ENCODE measurements at regions not wholly inside any gene's neighbourhood (a gene's known extent, or its start where the extent isn't known, plus 50 kb on each side); places are given as distances from the start of the nearest gene placed in this dataset.
"Not testable (repeated sequence)": the region's sequence is repeated elsewhere in the genome, so short reads cannot be mapped to it uniquely, and the experiment has no call there.

- peak; percentile 55 to 72 for DNase-seq
- H3K27ac ChIP-seq, result peak overlapping the region; percentile 36
- H3K4me1 ChIP-seq, result peaks cover 24% of the 10 kb centered on the region
- H3K36me3 ChIP-seq, result no peaks in the 10 kb centered on the region
- H3K9me3 ChIP-seq (replicated peaks), result no peaks in the 10 kb centered on the region
- H3K4me3 ChIP-seq, result peak overlapping the region; percentile 45
- H3K27me3 ChIP-seq, result no peaks in the 10 kb centered on the region
Measured at GRCh38 chr6:150753371-150754064, 112.0 kb upstream of the MTHFD1L start.

DNA sequence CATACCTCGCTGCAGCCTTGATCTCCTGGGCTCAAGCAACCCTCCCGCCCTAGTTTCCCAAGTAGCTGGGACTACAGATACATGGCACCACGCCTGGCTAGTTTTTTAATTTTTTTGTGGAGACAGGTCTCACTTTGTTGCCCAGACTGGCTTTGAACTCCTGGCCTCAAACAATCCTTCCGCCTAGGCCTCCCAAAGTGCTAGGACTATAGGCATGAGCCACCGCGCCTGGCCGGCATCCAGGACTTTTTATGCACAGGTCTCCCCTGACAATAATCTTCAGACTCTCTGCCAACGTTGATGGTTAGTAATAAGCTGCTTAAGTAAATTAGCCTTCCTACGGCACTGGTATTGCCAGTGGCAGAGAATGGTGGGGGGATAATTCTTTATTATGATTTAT, 110.5 kb upstream of the MTHFD1L start:
- peaks cover 18% of the 10 kb centered on the region for H3K4me1 ChIP-seq
- H3K27ac ChIP-seq, result no peak overlapping the region
- no peaks in the 10 kb centered on the region for H3K9me3 ChIP-seq (replicated peaks)
- DNase-seq, result no peak
- no peak overlapping the region for H3K4me3 ChIP-seq
- no peaks in the 10 kb centered on the region for H3K27me3 ChIP-seq
- H3K36me3 ChIP-seq, result no peaks in the 10 kb centered on the region

GRCh38 chr6:150755524-150755923, 110.0 kb upstream of the MTHFD1L start:
- no peaks in the 10 kb centered on the region for H3K9me3 ChIP-seq (replicated peaks)
- peaks cover 18% of the 10 kb centered on the region for H3K4me1 ChIP-seq
- H3K27me3 ChIP-seq, result no peaks in the 10 kb centered on the region
- no peak overlapping the region for H3K27ac ChIP-seq
- H3K36me3 ChIP-seq, result no peaks in the 10 kb centered on the region
- H3K4me3 ChIP-seq, result no peak overlapping the region
- no peak for DNase-seq

- H3K27ac ChIP-seq, result no peak overlapping the region
Measured at GRCh38 chr6:150756173-150756572, 109.3 kb upstream of the MTHFD1L start.

DNA sequence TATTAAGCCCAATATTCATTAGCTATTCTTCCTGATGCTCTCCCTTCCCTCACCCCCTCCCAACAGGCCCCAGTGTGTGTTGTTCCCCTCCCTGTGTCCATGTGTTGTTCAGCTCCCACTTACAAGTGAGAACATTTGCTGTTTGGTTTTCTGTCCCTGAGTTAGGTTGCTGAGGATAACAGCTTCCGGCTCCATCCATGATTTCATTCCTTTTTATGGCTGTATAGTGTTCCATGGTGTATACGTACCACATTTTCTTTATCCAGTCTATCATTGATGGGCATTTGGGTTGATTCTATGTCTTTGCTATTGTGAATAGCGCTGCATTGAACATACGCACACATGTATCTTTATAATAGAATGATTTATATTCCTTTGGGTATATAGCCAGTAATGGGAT, 107.7 kb upstream of the MTHFD1L start:
- H3K4me1 ChIP-seq; H3K27ac ChIP-seq; H3K4me3 ChIP-seq; H3K36me3 ChIP-seq; H3K9me3 ChIP-seq (replicated peaks); H3K27me3 ChIP-seq; DNase-seq: not testable (repeated sequence)

More at GRCh38 chr6:150756173-150756572, 109.3 kb upstream of the MTHFD1L start:
- Histone ChIP-seq H3K27me3 (no peaks in the 10 kb centered on the region), H3K9me3 (replicated peaks) (no peaks in the 10 kb centered on the region), H3K4me1 (peaks cover 18% of the 10 kb centered on the region), H3K4me3 (no peak overlapping the region), H3K36me3 (no peaks in the 10 kb centered on the region)
- DNase-seq, result no peak

- Histone ChIP-seq H3K4me3 (no peak overlapping the region), H3K9me3 (replicated peaks) (no peaks in the 10 kb centered on the region), H3K27me3 (no peaks in the 10 kb centered on the region), H3K36me3 (no peaks in the 10 kb centered on the region), H3K27ac (no peak overlapping the region), H3K4me1 (no peaks in the 10 kb centered on the region; the same call in 1 of the 2 replicates)
- no peak for DNase-seq
Measured at GRCh38 chr6:150759483-150759882, 106.0 kb upstream of the MTHFD1L start.

- no peaks in the 10 kb centered on the region for H3K27me3 ChIP-seq
- no peak overlapping the region for H3K4me3 ChIP-seq
- H3K27ac ChIP-seq, result no peak overlapping the region
- no peaks in the 10 kb centered on the region for H3K36me3 ChIP-seq
- H3K9me3 ChIP-seq (replicated peaks), result no peaks in the 10 kb centered on the region
- peak; percentile 57 to 70 for DNase-seq
- peaks cover 11% of the 10 kb centered on the region for H3K4me1 ChIP-seq
Measured at GRCh38 chr6:150761771-150762170, 103.7 kb upstream of the MTHFD1L start.

- Histone ChIP-seq H3K4me1 (peaks cover 26% of the 10 kb centered on the region), H3K9me3 (replicated peaks) (no peaks in the 10 kb centered on the region)
Measured at GRCh38 chr6:150764334-150765066, 101.0 kb upstream of the MTHFD1L start.

DNA sequence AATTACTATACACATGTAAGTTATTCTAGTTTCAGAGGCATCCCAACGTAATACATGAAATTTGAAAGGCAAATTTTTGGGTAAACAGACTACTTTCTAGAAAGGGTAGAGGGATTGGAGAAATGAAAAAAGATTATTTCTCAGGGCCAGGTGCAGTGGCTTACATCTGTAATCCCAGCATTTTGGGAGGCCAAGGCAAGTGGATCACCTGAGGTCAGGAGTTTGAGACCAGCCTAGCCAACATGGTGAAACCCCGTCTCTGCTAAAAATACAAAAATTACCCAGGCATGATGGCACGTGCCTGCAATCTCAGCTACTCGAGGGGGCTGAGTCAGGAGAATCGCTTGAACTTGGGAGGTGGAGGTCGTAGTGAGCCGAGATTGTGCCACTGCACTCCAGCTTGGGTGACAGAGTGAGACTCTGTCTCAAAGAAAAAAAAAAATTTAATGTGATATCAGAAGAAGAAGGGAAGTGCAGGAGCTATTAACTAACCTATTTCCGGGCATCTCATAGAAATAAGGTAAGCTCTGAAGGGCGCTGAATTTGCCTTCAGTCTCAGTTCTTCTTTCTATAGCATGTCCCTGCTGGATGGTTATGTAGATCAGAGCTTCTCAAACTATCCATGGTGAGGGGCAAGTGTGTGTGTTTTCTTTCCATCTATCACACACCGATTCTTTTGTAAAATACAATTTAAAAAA, 100.3 kb upstream of the MTHFD1L start:
- Histone ChIP-seq H3K4me1 (peaks cover 26% of the 10 kb centered on the region), H3K4me3 (no peak overlapping the region), H3K27ac (no peak overlapping the region), H3K27me3 (no peaks in the 10 kb centered on the region), H3K9me3 (replicated peaks) (no peaks in the 10 kb centered on the region), H3K36me3 (no peaks in the 10 kb centered on the region)
- no peak for DNase-seq

More at GRCh38 chr6:150764334-150765066, 101.0 kb upstream of the MTHFD1L start:
- H3K27me3 ChIP-seq, result no peaks in the 10 kb centered on the region
- no peaks in the 10 kb centered on the region for H3K36me3 ChIP-seq
- H3K27ac ChIP-seq, result no peak overlapping the region
- H3K4me3 ChIP-seq, result no peak overlapping the region
- DNase-seq, result no peak

DNA sequence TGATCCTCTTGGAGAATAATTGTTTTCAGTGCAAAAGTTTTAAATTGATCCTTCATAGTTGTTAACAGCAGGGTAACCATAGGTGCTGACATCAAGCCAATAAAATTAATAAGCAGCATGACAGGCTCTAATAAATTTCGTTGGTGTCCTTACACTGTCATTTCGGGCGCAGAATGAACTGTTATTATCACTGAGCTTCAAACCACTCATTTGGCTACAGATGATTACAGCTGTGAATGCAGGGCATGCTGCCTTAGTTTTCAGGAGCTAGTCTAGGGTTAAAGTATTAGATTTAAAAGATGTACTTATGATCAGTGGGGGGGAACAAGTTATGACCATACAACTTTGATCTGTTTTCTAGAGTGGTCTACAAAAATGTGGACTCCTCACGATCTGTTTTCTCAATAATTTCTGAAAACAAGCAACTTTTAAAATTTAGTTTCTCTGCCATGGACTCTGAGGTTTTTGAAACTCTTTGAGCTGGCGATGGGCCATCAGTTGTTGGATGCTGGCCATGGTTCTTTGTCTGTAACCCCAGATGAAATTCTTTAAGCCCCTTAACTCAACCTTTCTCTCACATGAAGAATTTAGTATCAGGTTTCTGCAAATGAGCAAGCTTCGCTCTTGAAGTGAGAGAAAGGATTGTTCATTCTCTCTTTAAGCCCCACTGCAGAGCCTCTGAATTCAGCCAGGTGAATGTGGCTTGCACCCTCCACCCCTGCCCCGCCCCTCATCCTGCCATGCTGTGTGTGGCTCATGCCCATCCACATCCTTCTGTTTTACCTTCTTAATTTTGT, 99.1 kb upstream of the MTHFD1L start:
- Histone ChIP-seq H3K36me3 (no peaks in the 10 kb centered on the region), H3K27ac (peak overlapping the region; percentile 77), H3K27me3 (no peaks in the 10 kb centered on the region), H3K4me1 (peaks cover 26% of the 10 kb centered on the region), H3K4me3 (no peak overlapping the region), H3K9me3 (replicated peaks) (no peaks in the 10 kb centered on the region)
- peak; percentile 78 to 93 for DNase-seq

GRCh38 chr6:150767161-150767560, 98.3 kb upstream of the MTHFD1L start:
- Histone ChIP-seq H3K36me3 (no peaks in the 10 kb centered on the region), H3K9me3 (replicated peaks) (no peaks in the 10 kb centered on the region), H3K4me1 (peaks cover 26% of the 10 kb centered on the region), H3K4me3 (peak overlapping the region; percentile 40), H3K27me3 (no peaks in the 10 kb centered on the region), H3K27ac (peak overlapping the region; percentile 77)
- DNase-seq, result no peak

DNA sequence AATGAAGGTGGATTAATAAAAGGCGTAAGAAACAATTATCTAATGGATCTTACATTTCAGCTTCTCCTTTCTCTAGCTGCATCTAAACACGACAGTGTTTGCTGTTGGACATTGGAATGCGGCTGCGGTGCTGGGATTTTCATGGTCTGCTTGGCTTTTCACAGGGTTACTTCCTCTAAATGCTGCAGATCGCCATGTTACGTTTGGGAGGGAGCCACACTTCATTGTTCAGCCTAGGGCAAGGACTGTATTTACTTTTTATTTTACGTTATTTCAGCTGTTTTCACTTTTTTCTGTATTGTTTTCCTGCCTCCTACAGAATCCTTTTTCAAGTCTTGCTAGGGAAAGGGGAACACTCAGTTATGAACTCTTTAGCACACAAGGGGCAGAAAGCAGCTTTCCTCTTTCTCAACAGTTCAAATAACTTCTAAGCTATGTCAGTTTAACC, 97.9 kb upstream of the MTHFD1L start:
- no peaks in the 10 kb centered on the region for H3K9me3 ChIP-seq (replicated peaks)
- peak overlapping the region; percentile 77 for H3K27ac ChIP-seq
- peaks cover 26% of the 10 kb centered on the region for H3K4me1 ChIP-seq
- H3K36me3 ChIP-seq, result no peaks in the 10 kb centered on the region
- peak overlapping the region; percentile 40 for H3K4me3 ChIP-seq
- H3K27me3 ChIP-seq, result no peaks in the 10 kb centered on the region
- peak; percentile 84 to 91 for DNase-seq

DNA sequence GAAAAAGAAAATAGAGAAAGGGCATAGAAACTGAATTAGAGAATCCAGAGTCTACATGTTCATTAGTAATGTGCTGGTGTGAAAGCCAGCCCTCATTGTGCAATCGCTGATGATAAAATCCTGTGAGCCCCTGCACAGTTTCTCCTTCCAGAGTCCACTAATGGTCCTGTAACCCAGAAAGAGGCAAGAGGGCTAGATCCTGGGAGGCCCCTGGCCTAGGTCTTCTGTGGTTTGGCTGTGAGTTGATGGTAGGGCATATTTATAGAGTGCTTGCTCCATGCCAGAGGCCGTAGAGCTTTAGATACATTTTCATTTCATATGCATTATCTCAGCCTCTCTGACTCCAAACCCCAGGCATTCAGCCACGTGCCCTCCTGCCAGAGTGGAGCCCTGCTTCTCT, 94.9 kb upstream of the MTHFD1L start:
- no peak overlapping the region for H3K4me3 ChIP-seq
- peaks cover 5% of the 10 kb centered on the region; the same call in 1 of the 2 replicates for H3K9me3 ChIP-seq (replicated peaks)
- peaks cover 26% of the 10 kb centered on the region for H3K4me1 ChIP-seq
- no peaks in the 10 kb centered on the region for H3K27me3 ChIP-seq
- DNase-seq, result no peak
- H3K36me3 ChIP-seq, result no peaks in the 10 kb centered on the region
- H3K27ac ChIP-seq, result no peak overlapping the region

GRCh38 chr6:150773969-150774368, 91.5 kb upstream of the MTHFD1L start:
- Histone ChIP-seq H3K4me3 (no peak overlapping the region), H3K27ac (no peak overlapping the region), H3K36me3 (no peaks in the 10 kb centered on the region), H3K4me1 (no peaks in the 10 kb centered on the region), H3K27me3 (no peaks in the 10 kb centered on the region), H3K9me3 (replicated peaks) (peaks cover 5% of the 10 kb centered on the region; the same call in 1 of the 2 replicates)
- DNase-seq, result no peak
